GM12878 (cell line): ENCODE measurements at regions not wholly inside any gene's neighbourhood (a gene's known extent, or its start where the extent isn't known, plus 50 kb on each side); places are given as distances from the start of the nearest gene placed in this dataset.

Source experiments
- BMI1 ChIP-seq: fragments of 450-650 bp; IDR thresholded peaks from 2 replicates; pipeline ENCODE4 v1.6.1; 2016; ENCODE audit warnings: mild to moderate bottlenecking, moderate library complexity, borderline replicate concordance
- BRCA1 ChIP-seq: IDR thresholded peaks from 2 replicates; pipeline ENCODE4 v1.6.1; 2011; ENCODE audit warnings: low read depth, low read length, improper control_type of control experiment
- GABPA ChIP-seq: IDR thresholded peaks from 2 replicates; pipeline ENCODE4 v1.6.1; 2014; ENCODE audit warnings: antibody characterized with exemption, low read depth, mild to moderate bottlenecking, inconsistent platforms
- JUND ChIP-seq: IDR thresholded peaks from 2 replicates; pipeline ENCODE4 v1.6.1; 2012; ENCODE audit warnings: low read depth, mild to moderate bottlenecking, low read length, improper control_type of control experiment, moderate library complexity
- KDM1A ChIP-seq: fragments of 200-600 bp; sonication (generic); IDR thresholded peaks from 2 replicates; pipeline ENCODE4 v1.6.1; 2016; ENCODE audit warnings: borderline replicate concordance
- MTA3 ChIP-seq: IDR thresholded peaks from 2 replicates; pipeline ENCODE4 v1.6.1; 2012; ENCODE audit warnings: low read length, inconsistent platforms, borderline replicate concordance
- NFXL1 ChIP-seq: fragments of 450-650 bp; IDR thresholded peaks from 2 replicates; pipeline ENCODE4 v1.6.1; 2017; ENCODE audit warnings: antibody characterized with exemption, mild to moderate bottlenecking, borderline replicate concordance
- NR2C2 ChIP-seq: IDR thresholded peaks from 2 replicates; pipeline ENCODE4 v1.6.1; 2011; ENCODE audit warnings: borderline replicate concordance, low read depth; ENCODE audit not compliant: control insufficient read depth, insufficient read length
- POLR2A ChIP-seq: IDR thresholded peaks from 2 replicates; pipeline ENCODE4 v1.6.1; 2011; ENCODE audit warnings: low read depth, mild to moderate bottlenecking, low read length
- POLR2AphosphoS5 ChIP-seq: IDR thresholded peaks from 2 replicates; pipeline ENCODE4 v1.6.1; 2011; ENCODE audit warnings: mild to moderate bottlenecking, low read length, inconsistent platforms
- RAD21 ChIP-seq: IDR thresholded peaks from 2 replicates; pipeline ENCODE4 v1.6.1; 2011; ENCODE audit warnings: mild to moderate bottlenecking, low read depth, low read length, moderate library complexity; ENCODE audit not compliant: insufficient read depth
- ZNF274 ChIP-seq: IDR thresholded peaks from one replicate; pipeline ENCODE4 v1.8.0; 2011; ENCODE audit not compliant: insufficient read length, insufficient read depth
- TF ChIP-seq, protein P1 (sequence below), 3 experiments: IDR thresholded peaks in 2 of 3; conservative IDR thresholded peaks in 1 of 3; 2 replicates each; pipeline ENCODE4 v1.5.1; 2011; ENCODE audit warnings: low read depth in 3 of 3, low read length in 3 of 3, mild to moderate bottlenecking in 3 of 3, control low read depth in 2 of 3, moderate library complexity in 2 of 3, inconsistent platforms in 1 of 3, mixed read lengths in 1 of 3; ENCODE audit not compliant: control insufficient read depth in 2 of 3, insufficient read depth in 1 of 3; ENCODE audit errors: extremely low read depth in 1 of 3
- TF ChIP-seq, protein P2 (sequence below): fragments of 450-650 bp; formaldehyde crosslinking; IDR thresholded peaks from 2 replicates; pipeline ENCODE4 v1.4.0; 2020; ENCODE audit warnings: mild to moderate bottlenecking, moderate library complexity

DNA sequence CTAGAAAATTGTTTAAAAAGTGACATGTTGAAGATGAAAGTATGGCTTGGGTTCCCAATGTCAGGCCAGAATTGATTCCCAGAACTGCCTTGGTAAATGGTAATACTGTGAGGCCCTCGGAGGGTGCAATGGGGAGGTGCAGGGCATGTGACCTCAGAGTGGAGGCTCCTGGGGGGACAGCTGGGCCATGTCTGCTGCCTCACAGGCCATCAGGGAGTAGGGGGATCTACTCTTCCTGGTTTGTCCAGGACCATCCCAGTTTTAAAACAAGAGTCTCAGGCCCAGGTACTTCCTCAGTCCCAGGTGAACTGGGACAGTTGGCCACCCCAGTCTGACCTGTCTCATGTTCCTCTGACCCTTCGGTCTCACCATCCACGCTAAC is 55.3 kb upstream of the SNX9 start:
- TF ChIP-seq POLR2AphosphoS5 (no peak), NR2C2 (no peak), BMI1 (no peak), MTA3 (no peak), NFXL1 (no peak), POLR2A (no peak), ZNF274 (no peak), GABPA (no peak), RAD21 (no peak), BRCA1 (no peak), KDM1A (no peak), JUND (no peak)
- TF ChIP-seq, protein P1, sequence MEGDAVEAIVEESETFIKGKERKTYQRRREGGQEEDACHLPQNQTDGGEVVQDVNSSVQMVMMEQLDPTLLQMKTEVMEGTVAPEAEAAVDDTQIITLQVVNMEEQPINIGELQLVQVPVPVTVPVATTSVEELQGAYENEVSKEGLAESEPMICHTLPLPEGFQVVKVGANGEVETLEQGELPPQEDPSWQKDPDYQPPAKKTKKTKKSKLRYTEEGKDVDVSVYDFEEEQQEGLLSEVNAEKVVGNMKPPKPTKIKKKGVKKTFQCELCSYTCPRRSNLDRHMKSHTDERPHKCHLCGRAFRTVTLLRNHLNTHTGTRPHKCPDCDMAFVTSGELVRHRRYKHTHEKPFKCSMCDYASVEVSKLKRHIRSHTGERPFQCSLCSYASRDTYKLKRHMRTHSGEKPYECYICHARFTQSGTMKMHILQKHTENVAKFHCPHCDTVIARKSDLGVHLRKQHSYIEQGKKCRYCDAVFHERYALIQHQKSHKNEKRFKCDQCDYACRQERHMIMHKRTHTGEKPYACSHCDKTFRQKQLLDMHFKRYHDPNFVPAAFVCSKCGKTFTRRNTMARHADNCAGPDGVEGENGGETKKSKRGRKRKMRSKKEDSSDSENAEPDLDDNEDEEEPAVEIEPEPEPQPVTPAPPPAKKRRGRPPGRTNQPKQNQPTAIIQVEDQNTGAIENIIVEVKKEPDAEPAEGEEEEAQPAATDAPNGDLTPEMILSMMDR (IDR thresholded peaks at IDR 0.05 in 2 of 3, conservative IDR thresholded peaks at IDR 0.05 in 1 of 3; ENCODE audit: control insufficient read depth in 2 of 3, extremely low read depth in 1 of 3, insufficient read depth in 1 of 3, low read depth in 3 of 3, low read length in 3 of 3), result no peak
- TF ChIP-seq, protein P2, sequence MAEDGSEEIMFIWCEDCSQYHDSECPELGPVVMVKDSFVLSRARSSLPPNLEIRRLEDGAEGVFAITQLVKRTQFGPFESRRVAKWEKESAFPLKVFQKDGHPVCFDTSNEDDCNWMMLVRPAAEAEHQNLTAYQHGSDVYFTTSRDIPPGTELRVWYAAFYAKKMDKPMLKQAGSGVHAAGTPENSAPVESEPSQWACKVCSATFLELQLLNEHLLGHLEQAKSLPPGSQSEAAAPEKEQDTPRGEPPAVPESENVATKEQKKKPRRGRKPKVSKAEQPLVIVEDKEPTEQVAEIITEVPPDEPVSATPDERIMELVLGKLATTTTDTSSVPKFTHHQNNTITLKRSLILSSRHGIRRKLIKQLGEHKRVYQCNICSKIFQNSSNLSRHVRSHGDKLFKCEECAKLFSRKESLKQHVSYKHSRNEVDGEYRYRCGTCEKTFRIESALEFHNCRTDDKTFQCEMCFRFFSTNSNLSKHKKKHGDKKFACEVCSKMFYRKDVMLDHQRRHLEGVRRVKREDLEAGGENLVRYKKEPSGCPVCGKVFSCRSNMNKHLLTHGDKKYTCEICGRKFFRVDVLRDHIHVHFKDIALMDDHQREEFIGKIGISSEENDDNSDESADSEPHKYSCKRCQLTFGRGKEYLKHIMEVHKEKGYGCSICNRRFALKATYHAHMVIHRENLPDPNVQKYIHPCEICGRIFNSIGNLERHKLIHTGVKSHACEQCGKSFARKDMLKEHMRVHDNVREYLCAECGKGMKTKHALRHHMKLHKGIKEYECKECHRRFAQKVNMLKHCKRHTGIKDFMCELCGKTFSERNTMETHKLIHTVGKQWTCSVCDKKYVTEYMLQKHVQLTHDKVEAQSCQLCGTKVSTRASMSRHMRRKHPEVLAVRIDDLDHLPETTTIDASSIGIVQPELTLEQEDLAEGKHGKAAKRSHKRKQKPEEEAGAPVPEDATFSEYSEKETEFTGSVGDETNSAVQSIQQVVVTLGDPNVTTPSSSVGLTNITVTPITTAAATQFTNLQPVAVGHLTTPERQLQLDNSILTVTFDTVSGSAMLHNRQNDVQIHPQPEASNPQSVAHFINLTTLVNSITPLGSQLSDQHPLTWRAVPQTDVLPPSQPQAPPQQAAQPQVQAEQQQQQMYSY (CRISPR knock-in tag), result no peak
